MM.1S (cell line): ENCODE measurements at regions not wholly inside any gene's neighbourhood (a gene's known extent, or its start where the extent isn't known, plus 50 kb on each side); places are given as distances from the start of the nearest gene placed in this dataset.
"Not testable (repeated sequence)": the region's sequence is repeated elsewhere in the genome, so short reads cannot be mapped to it uniquely, and the experiment has no call there.

Experiments used
- DNase-seq: peaks from one replicate; pipeline ENCODE4 v3.0.0-alpha.2; 2015
- H2AFZ ChIP-seq: fragments of 300-600 bp; sonication (generic); 2 replicates; pipeline ENCODE4 v1.6.0; 2016; ENCODE audit warnings: antibody characterized with exemption, low read length
- H3F3A ChIP-seq: fragments of 300-600 bp; sonication (generic); 2 replicates; pipeline ENCODE4 v1.6.1; 2016; ENCODE audit warnings: mild to moderate bottlenecking, antibody characterized with exemption, low read length, moderate library complexity, mixed read lengths; ENCODE audit not compliant: insufficient read depth
- H3K27ac ChIP-seq: fragments of 300-600 bp; sonication (generic); 2 replicates; pipeline ENCODE4 v1.5.1; 2016; ENCODE audit warnings: mild to moderate bottlenecking, low read length
- H3K27me3 ChIP-seq: fragments of 300-600 bp; sonication (generic); replicated peaks from 2 replicates; pipeline ENCODE4 v1.6.0; 2016; ENCODE audit warnings: low read length; ENCODE audit not compliant: insufficient read depth
- H3K36me3 ChIP-seq: fragments of 300-600 bp; sonication (generic); replicated peaks from 2 replicates; pipeline ENCODE4 v1.6.1; 2016; ENCODE audit warnings: mild to moderate bottlenecking, low read length, mixed read lengths; ENCODE audit not compliant: insufficient read depth
- H3K4me1 ChIP-seq: fragments of 300-600 bp; sonication (generic); 2 replicates; pipeline ENCODE4 v1.6.1; 2016; ENCODE audit warnings: low read length, mixed read lengths
- H3K4me2 ChIP-seq: fragments of 300-600 bp; sonication (generic); 2 replicates; pipeline ENCODE4 v1.6.0; 2016; ENCODE audit warnings: low read depth, low read length
- H3K4me3 ChIP-seq: fragments of 300-600 bp; sonication (generic); 2 replicates; pipeline ENCODE4 v1.5.1; 2016; ENCODE audit warnings: low read length, mixed read lengths
- H3K79me2 ChIP-seq: fragments of 300-600 bp; sonication (generic); 2 replicates; pipeline ENCODE4 v1.6.1; 2016; ENCODE audit warnings: mixed run types, low read length, mixed read lengths
- H3K9ac ChIP-seq: fragments of 300-600 bp; sonication (generic); 2 replicates; pipeline ENCODE4 v1.6.1; 2016; ENCODE audit warnings: low read length, mixed read lengths
- H3K9me2 ChIP-seq: fragments of 300-600 bp; sonication (generic); replicated peaks from 2 replicates; pipeline ENCODE4 v1.6.1; 2016; ENCODE audit warnings: mild to moderate bottlenecking, low read length, mixed read lengths; ENCODE audit not compliant: insufficient read depth
- H3K9me3 ChIP-seq: fragments of 300-600 bp; sonication (generic); replicated peaks from 2 replicates; pipeline ENCODE4 v1.6.1; 2016; ENCODE audit warnings: mild to moderate bottlenecking, low read length, mixed read lengths; ENCODE audit not compliant: insufficient read depth
- H4K20me1 ChIP-seq: fragments of 300-600 bp; sonication (generic); 2 replicates; pipeline ENCODE4 v1.6.1; 2016; ENCODE audit warnings: mild to moderate bottlenecking, low read length, moderate library complexity, mixed read lengths; ENCODE audit not compliant: insufficient read depth

DNA sequence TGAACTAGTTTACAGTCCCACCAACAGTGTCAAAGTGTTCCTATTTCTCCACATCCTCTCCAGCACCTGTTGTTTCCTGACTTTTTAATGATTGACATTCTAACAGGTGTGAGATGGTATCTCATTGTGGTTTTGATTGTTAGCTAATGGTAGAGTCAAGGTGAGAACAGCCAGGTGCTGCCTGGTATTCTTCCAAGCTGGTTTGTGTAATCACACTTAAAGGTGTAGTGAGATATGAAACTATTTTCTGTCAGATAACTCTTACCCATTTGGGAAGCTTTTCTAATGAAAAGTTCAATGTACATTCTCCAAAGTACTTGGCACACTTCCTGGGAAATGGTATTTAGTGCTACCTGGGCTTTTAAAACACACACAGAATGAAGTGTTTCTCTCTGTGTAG, 343.3 kb upstream of the OR4C13 start:
- not testable (repeated sequence) for DNase-seq, H3K79me2 ChIP-seq, H3K4me2 ChIP-seq, H3K9me3 ChIP-seq, H3F3A ChIP-seq, H4K20me1 ChIP-seq, H3K9ac ChIP-seq, H3K4me1 ChIP-seq, H3K36me3 ChIP-seq, H2AFZ ChIP-seq, H3K27me3 ChIP-seq, H3K27ac ChIP-seq, H3K4me3 ChIP-seq, H3K9me2 ChIP-seq

DNA sequence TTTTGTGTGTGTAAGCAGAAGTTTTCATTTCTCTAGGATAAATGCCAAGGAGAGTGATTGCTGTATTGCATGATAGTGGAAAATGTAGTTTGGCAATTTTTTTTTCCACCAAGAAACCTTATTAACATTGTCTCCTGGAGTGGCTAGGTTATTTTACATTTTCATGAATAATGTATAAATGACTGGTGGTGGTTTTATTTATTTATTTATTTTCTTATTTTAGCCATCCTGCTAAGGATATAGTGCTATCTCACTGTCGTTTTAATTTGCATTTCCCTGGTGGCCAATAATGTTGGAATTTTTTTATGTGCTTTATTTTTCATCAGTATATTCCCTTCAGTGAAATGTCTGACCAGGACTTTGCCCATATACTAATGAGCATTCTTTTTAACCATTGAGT, 328.3 kb upstream of the OR4C13 start:
- H3K79me2 ChIP-seq, H3K4me1 ChIP-seq, DNase-seq, H3K27ac ChIP-seq, H3K36me3 ChIP-seq, H3K27me3 ChIP-seq, H4K20me1 ChIP-seq, H3K9me2 ChIP-seq, H3K9me3 ChIP-seq, H2AFZ ChIP-seq, H3K4me2 ChIP-seq, H3F3A ChIP-seq, H3K4me3 ChIP-seq, H3K9ac ChIP-seq: not testable (repeated sequence)

DNA sequence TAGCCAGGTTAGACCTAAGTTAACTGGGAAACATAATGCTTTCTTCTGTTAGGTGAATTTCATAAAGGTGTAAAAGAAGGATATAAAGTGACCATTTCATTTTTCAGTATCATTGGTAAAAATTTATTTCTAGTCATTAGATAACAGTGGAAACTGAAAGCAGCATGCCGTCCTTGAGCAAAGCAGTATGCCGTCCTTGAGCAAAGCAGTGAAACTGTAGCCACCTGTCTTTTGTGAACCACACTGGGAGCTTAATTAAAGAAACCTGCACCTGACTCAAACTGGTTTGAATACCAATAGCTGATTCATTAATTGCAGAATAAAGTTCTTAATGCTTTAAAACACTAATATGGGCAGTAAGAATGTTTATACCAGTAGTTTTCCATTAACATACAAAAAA, 281.5 kb upstream of the OR4C13 start:
- H3K36me3 ChIP-seq, H3K9ac ChIP-seq, H2AFZ ChIP-seq, H3K4me3 ChIP-seq, H3K27me3 ChIP-seq, H3F3A ChIP-seq, H3K9me2 ChIP-seq, H3K79me2 ChIP-seq, H4K20me1 ChIP-seq, H3K9me3 ChIP-seq: not testable (repeated sequence)
- Histone ChIP-seq H3K4me1 (peaks cover 13% of the 10 kb centered on the region), H3K27ac (peak overlapping the region; percentile 25; the same call in 1 of the 2 replicates), H3K4me2 (peak overlapping the region; percentile 39)
- DNase-seq: peak; percentile 79

DNA sequence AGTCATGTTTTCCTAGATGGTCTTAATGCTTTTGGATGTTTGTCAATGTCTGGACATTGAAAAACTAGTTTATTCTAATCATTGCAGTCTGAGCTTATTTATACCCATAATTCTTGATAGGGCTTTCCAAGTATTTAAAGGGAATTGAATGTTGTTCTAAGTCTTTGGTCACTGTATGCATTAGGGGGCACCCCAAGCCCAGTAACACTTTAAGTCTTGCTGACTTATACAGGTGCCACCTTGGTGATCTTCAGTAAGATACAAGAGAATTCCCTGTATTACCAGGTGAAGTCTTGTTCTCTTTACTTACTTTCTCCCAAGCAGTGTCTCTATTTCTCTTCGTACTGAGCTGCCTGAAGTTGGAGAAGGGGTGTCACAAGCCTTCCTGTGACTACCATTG, 250.1 kb upstream of the OR4C13 start:
- not testable (repeated sequence) for H3F3A ChIP-seq, DNase-seq, H3K9me3 ChIP-seq

DNA sequence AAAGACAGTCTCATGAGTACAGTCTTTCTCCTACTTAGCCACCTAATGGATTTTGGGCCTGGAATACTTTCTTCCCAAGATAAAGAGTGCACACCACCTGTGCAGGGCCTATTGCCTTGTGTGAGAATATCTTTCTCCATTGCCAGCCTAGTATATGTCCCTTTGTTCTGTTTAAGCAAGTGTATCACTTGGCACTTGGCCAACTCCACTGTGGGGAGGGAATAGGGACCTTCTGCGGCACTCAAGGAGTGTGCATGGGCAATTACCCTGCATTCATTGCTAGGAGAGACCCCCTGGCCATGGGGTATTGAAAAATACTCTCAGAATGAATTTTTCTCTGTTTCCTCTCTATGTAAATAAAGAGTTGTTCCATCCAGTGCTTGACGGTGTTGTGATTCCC, 201.7 kb upstream of the OR4C13 start:
- H3K9me2 ChIP-seq, H2AFZ ChIP-seq, H3K4me1 ChIP-seq, H3F3A ChIP-seq, H4K20me1 ChIP-seq, H3K4me3 ChIP-seq, H3K4me2 ChIP-seq, H3K27me3 ChIP-seq, H3K9ac ChIP-seq, H3K36me3 ChIP-seq, H3K79me2 ChIP-seq, H3K27ac ChIP-seq, H3K9me3 ChIP-seq, DNase-seq: not testable (repeated sequence)

More for the DNA sequence above, 250.1 kb upstream of the OR4C13 start:
- H4K20me1 ChIP-seq, H3K4me2 ChIP-seq, H3K4me3 ChIP-seq, H3K36me3 ChIP-seq, H3K9ac ChIP-seq, H3K79me2 ChIP-seq, H3K27ac ChIP-seq, H2AFZ ChIP-seq, H3K9me2 ChIP-seq, H3K27me3 ChIP-seq, H3K4me1 ChIP-seq: not testable (repeated sequence)

DNA sequence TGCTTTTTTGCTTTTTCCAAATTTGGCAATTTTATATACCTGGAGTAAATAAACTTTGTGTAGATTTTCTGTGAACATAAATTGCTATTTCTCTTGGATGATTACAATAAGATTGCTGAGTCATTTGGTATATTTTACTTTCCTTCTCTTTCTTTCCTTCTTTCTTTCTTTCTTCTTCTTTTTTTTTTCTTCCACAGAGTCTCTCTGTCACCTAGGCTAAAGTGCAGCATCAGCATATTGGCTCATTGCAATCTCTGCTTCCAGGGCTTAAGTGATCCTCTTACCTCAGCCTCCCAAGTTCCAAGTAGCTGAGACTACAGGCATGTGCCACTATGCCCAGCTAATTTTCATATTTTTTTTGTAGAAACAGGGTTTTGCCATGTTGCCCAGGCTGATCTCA, 201.2 kb upstream of the OR4C13 start:
- H3K4me1 ChIP-seq, H3K4me3 ChIP-seq, H3F3A ChIP-seq, H3K27me3 ChIP-seq, DNase-seq, H4K20me1 ChIP-seq, H2AFZ ChIP-seq, H3K27ac ChIP-seq, H3K36me3 ChIP-seq, H3K9me3 ChIP-seq, H3K79me2 ChIP-seq, H3K4me2 ChIP-seq, H3K9ac ChIP-seq, H3K9me2 ChIP-seq: not testable (repeated sequence)

DNA sequence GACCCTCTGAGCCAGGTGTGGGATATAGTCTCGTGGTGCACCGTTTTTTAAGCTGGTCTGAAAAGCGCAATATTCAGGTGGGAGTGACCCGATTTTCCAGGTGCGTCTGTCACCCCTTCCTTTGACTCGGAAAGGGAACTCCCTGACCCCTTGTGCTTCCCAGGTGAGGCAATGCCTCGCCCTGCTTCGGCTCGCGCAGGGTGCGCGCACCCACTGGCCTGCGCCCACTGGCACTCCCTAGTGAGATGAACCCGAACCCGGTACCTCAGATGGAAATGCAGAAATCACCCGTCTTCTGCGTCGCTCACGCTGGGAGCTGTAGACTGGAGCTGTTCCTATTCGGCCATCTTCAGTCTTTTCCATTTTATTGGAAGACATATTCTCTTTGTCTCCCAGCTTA, 171.4 kb upstream of the OR4C13 start:
- DNase-seq, H3K4me2 ChIP-seq, H3K9ac ChIP-seq, H3K27me3 ChIP-seq, H3K79me2 ChIP-seq, H3K9me3 ChIP-seq, H3K27ac ChIP-seq, H3K36me3 ChIP-seq, H3K4me1 ChIP-seq, H3K9me2 ChIP-seq, H2AFZ ChIP-seq, H4K20me1 ChIP-seq, H3K4me3 ChIP-seq, H3F3A ChIP-seq: not testable (repeated sequence)

DNA sequence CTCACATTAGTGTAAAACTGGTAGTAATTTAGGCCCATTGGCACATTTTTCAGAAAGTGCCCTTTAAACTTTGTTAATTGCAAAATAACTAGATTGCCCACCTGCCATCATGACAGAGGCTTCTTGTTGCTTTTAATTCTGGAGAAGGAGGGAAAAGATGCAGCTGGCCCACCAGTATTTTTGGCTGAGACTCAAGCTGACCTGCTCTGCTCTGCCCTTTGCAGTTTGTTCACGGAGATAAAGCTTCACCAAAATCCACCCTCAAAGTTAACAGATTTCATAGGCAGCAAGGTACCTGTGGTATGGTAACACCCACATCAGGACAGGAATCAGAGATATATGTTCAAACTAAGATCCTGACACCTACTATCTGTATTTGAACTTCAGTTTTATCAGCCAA, 170.2 kb upstream of the OR4C13 start:
- not testable (repeated sequence) for H3K4me2 ChIP-seq, H3K9ac ChIP-seq, H3K4me1 ChIP-seq, H3K27ac ChIP-seq, DNase-seq, H3K79me2 ChIP-seq, H3K27me3 ChIP-seq, H3K9me2 ChIP-seq, H2AFZ ChIP-seq, H4K20me1 ChIP-seq, H3K9me3 ChIP-seq, H3K4me3 ChIP-seq, H3K36me3 ChIP-seq, H3F3A ChIP-seq
